Mucosa of descending colon (tissue), 3 donors: ENCODE measurements at regions not wholly inside any gene's neighbourhood (a gene's known extent, or its start where the extent isn't known, plus 50 kb on each side); places are given as distances from the start of the nearest gene placed in this dataset.

ENCODE experiments used
- ATAC-seq: fragments of 200-7000 bp; cut with Tn5 transposase; one replicate; pipeline ENCODE4 v1.9.1; 2020; ENCODE audit warnings: mild to moderate bottlenecking, moderate library complexity
- DNase-seq, 3 donors: peaks; one replicate each; pipeline ENCODE4 v3.0.0-alpha.2; 2020
- H3K36me3 ChIP-seq: fragments of 200-600 bp; one replicate; pipeline ENCODE4 v1.8.0; 2021; ENCODE audit warnings: low read depth, mild to moderate bottlenecking
- H3K4me1 ChIP-seq: fragments of 200-600 bp; one replicate; pipeline ENCODE4 v1.8.0; 2021; ENCODE audit warnings: low read depth, mild to moderate bottlenecking
- H3K4me3 ChIP-seq: fragments of 200-600 bp; one replicate; pipeline ENCODE4 v1.8.0; 2021; ENCODE audit warnings: mild to moderate bottlenecking
- H3K9me3 ChIP-seq: fragments of 200-600 bp; one replicate; pipeline ENCODE4 v1.8.0; 2021; ENCODE audit warnings: mild to moderate bottlenecking
- CTCF ChIP-seq: fragments of 200-600 bp; IDR thresholded peaks from one replicate; pipeline ENCODE4 v1.8.0; 2022; ENCODE audit warnings: antibody characterized with exemption, mild to moderate bottlenecking
- intact Hi-C, 2 donors: fragments of 100-400 bp; cut with DNase I in 1 of 2; cut with micrococcal nuclease in 1 of 2; formaldehyde crosslinking; loops; one replicate each; pipeline versions ENCODE4 v1.11.0 to v1.11.1; 2022; cut with DNase I, micrococcal nuclease
- donor health status: DM: no; HTN: no; CAD: no; lungs with moderate emphysema.
- donor health status: DM: no; HTN: no; CAD: no.
- donor health status: DM: no; HTN: yes; CAD: no.

GRCh38 chr6:163913045-163913444 is 498.5 kb downstream of the QKI start:
- no peak for ATAC-seq
- TF ChIP-seq CTCF, result no peak
- Histone ChIP-seq H3K4me3 (no peak overlapping the region), H3K4me1 (no peaks in the 10 kb centered on the region), H3K9me3 (peaks cover 9% of the 10 kb centered on the region), H3K36me3 (no peaks in the 10 kb centered on the region)
- intact Hi-C loops, result no loop called here
- DNase-seq, result no peak

GRCh38 chr6:163906006-163906710 is 491.6 kb downstream of the QKI start:
- Histone ChIP-seq H3K36me3 (no peaks in the 10 kb centered on the region), H3K4me3 (no peak overlapping the region), H3K4me1 (no peaks in the 10 kb centered on the region), H3K9me3 (peaks cover 11% of the 10 kb centered on the region)
- DNase-seq, result no peak
- TF ChIP-seq CTCF, result no peak
- intact Hi-C loops, result no loop called here
- no peak for ATAC-seq

DNA sequence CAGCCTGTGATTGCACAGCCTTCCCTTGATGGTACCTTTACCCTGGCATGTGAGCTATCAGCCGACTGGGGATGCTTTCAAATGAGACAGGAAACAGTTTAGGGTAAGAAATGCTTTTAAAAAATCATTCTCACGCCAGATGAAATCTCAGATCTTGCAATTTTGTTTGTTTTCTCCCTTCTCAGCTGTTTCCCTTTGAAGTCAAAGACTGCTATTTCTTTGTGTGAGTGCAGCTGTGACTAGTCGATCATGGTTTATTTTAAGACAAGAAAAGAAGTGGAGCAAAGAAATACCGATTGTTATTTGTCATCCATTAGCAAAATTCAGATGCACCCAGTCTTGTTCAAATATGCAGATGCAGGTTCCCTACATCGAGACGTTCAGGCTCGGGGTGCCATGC is 489.7 kb downstream of the QKI start:
- intact Hi-C loops, result no loop called here
- Histone ChIP-seq H3K4me3 (no peak overlapping the region), H3K36me3 (no peaks in the 10 kb centered on the region), H3K4me1 (no peaks in the 10 kb centered on the region), H3K9me3 (peaks cover 11% of the 10 kb centered on the region)
- ATAC-seq (no peak), DNase-seq (no peak)
- no peak for TF ChIP-seq CTCF

GRCh38 chr6:163903541-163903940 is 489.0 kb downstream of the QKI start:
- no peak for ATAC-seq
- TF ChIP-seq CTCF, result no peak
- intact Hi-C loops, result no loop called here
- no peak for DNase-seq
- H3K36me3 ChIP-seq, result no peaks in the 10 kb centered on the region
- peaks cover 9% of the 10 kb centered on the region for H3K9me3 ChIP-seq
- no peaks in the 10 kb centered on the region for H3K4me1 ChIP-seq
- no peak overlapping the region for H3K4me3 ChIP-seq

GRCh38 chr6:163902993-163903392 is 488.5 kb downstream of the QKI start:
- H3K4me3 ChIP-seq, result no peak overlapping the region
- ATAC-seq (no peak), DNase-seq (no peak)
- H3K9me3 ChIP-seq, result peaks cover 9% of the 10 kb centered on the region
- H3K4me1 ChIP-seq, result no peaks in the 10 kb centered on the region
- intact Hi-C loops, result no loop called here
- no peaks in the 10 kb centered on the region for H3K36me3 ChIP-seq
- TF ChIP-seq CTCF, result no peak

DNA sequence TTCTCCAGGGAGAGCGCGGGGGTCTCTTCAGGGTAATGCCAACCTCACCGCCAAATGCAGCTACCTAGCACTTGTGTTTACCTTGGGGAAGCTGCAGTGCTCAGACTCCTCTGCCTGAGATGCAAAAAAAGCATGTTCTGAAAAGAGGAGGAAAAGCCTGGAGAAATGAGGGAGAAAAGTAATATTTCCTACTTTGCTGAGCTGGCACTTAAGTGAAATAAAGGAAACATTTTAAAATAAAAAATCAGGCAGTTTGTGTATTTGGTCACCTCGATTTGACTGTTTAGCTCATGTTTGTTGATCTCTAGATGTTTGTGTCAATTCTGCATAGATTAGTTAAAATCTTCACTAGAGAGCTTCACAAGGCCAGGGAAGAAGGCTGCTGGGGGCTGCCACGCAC is 487.2 kb downstream of the QKI start:
- no peak for ATAC-seq
- intact Hi-C loops, result no loop called here
- no peak for TF ChIP-seq CTCF
- Histone ChIP-seq H3K36me3 (no peaks in the 10 kb centered on the region), H3K4me3 (no peak overlapping the region), H3K9me3 (peaks cover 9% of the 10 kb centered on the region), H3K4me1 (no peaks in the 10 kb centered on the region)
- DNase-seq, result no peak
